ENCODE measurements at regions not wholly inside any gene's neighbourhood (a gene's known extent, or its start where the extent isn't known, plus 50 kb on each side); places are given as distances from the start of the nearest gene placed in this dataset.

- Histone ChIP-seq H3K27ac (ENCODE audit: low read depth in 1 of 2, low read length in 2 of 2) (no peak overlapping the region), H3K4me1 (ENCODE audit: control insufficient read depth in 4 of 4, insufficient read depth in 4 of 4, low read length in 3 of 4) (no peaks in the 10 kb centered on the region), H3K9me3 (ENCODE audit: control insufficient read depth in 4 of 4, low read length in 3 of 4) (peaks cover 0 to 3% (median under 1%) of the 10 kb centered on the region in 4 donors), H3K9ac (ENCODE audit: low read depth in 1 of 2, low read length in 2 of 2) (no peak overlapping the region), H3K27me3 (ENCODE audit: control insufficient read depth in 4 of 4, insufficient read depth in 4 of 4, low read length in 3 of 4) (no peaks in the 10 kb centered on the region), H3K4me3 (ENCODE audit: low read depth in 1 of 3, low read length in 3 of 3) (no peak overlapping the region), H3K36me3 (ENCODE audit: control insufficient read depth in 4 of 4, insufficient read depth in 3 of 4, low read depth in 1 of 4, low read length in 3 of 4) (no peaks in the 10 kb centered on the region)
- no peak for DNase-seq (ENCODE audit: low spot score)
- no peak for TF ChIP-seq FOXA2 (IDR thresholded peaks at IDR 0.05)
- TF ChIP-seq CTCF (IDR thresholded peaks at IDR 0.05; ENCODE audit: low read depth, low read length, missing input control): no peak
- no peak for TF ChIP-seq JUND (IDR thresholded peaks at IDR 0.05)
- TF ChIP-seq YY1 (IDR thresholded peaks at IDR 0.05): no peak
- TF ChIP-seq TAF1 (conservative IDR thresholded peaks at IDR 0.05): no peak
- TF ChIP-seq EGR1 (IDR thresholded peaks at IDR 0.05; ENCODE audit: low read depth in 2 of 2): no peak
- TF ChIP-seq SP1 (IDR thresholded peaks at IDR 0.05): no peak
- no peak for TF ChIP-seq GABPA (IDR thresholded peaks at IDR 0.05 in 1 of 2, conservative IDR thresholded peaks at IDR 0.05 in 1 of 2)
- TF ChIP-seq NR2F2 (IDR thresholded peaks at IDR 0.05): no peak
- TF ChIP-seq FOXA1 (IDR thresholded peaks at IDR 0.05): no peak
- TF ChIP-seq REST (IDR thresholded peaks at IDR 0.05): no peak
- TF ChIP-seq MAX (IDR thresholded peaks at IDR 0.05): no peak
- no peak for TF ChIP-seq HNF4A (conservative IDR thresholded peaks at IDR 0.05)
- no peak for TF ChIP-seq ZBTB33 (IDR thresholded peaks at IDR 0.05)
Measured at GRCh38 chr1:121483234-121483633, 298.5 kb downstream of the SRGAP2C start.

GRCh38 chr1:121483961-121484424, 299.2 kb downstream of the SRGAP2C start:
- H3K27me3 ChIP-seq (ENCODE audit: control insufficient read depth in 4 of 4, insufficient read depth in 4 of 4, low read length in 3 of 4): no peaks in the 10 kb centered on the region
- no peak overlapping the region for H3K4me3 ChIP-seq (ENCODE audit: low read depth in 1 of 3, low read length in 3 of 3)
- DNase-seq (ENCODE audit: low spot score): no peak
- no peak overlapping the region for H3K27ac ChIP-seq (ENCODE audit: low read depth in 1 of 2, low read length in 2 of 2)
- no peak overlapping the region for H3K9ac ChIP-seq (ENCODE audit: low read depth in 1 of 2, low read length in 2 of 2)
- no peaks in the 10 kb centered on the region for H3K36me3 ChIP-seq (ENCODE audit: control insufficient read depth in 4 of 4, insufficient read depth in 3 of 4, low read depth in 1 of 4, low read length in 3 of 4)
- no peaks in the 10 kb centered on the region for H3K4me1 ChIP-seq (ENCODE audit: control insufficient read depth in 4 of 4, insufficient read depth in 4 of 4, low read length in 3 of 4)
- peaks cover 0 to 3% (median under 1%) of the 10 kb centered on the region in 4 donors for H3K9me3 ChIP-seq (ENCODE audit: control insufficient read depth in 4 of 4, low read length in 3 of 4)
- no peak for TF ChIP-seq FOXA2 (IDR thresholded peaks at IDR 0.05)
- no peak for TF ChIP-seq CTCF (IDR thresholded peaks at IDR 0.05; ENCODE audit: low read depth, low read length, missing input control)
- TF ChIP-seq SP1 (IDR thresholded peaks at IDR 0.05): no peak
- no peak for TF ChIP-seq ZBTB33 (IDR thresholded peaks at IDR 0.05)
- TF ChIP-seq RXRA (IDR thresholded peaks at IDR 0.05): no peak
- TF ChIP-seq HNF4A (conservative IDR thresholded peaks at IDR 0.05): no peak
- no peak for TF ChIP-seq TAF1 (conservative IDR thresholded peaks at IDR 0.05)
- TF ChIP-seq RAD21 (IDR thresholded peaks at IDR 0.05): no peak
- TF ChIP-seq REST (IDR thresholded peaks at IDR 0.05): no peak
- no peak for TF ChIP-seq JUND (IDR thresholded peaks at IDR 0.05)
